Ovary (tissue), 7 donors: ENCODE measurements at regions not wholly inside any gene's neighbourhood (a gene's known extent, or its start where the extent isn't known, plus 50 kb on each side); places are given as distances from the start of the nearest gene placed in this dataset.

Source experiments
- DNase-seq, 5 donors: peaks; one replicate each; pipeline ENCODE4 v3.0.0-alpha.2; 2019 to 2020
- H3K27ac ChIP-seq, 2 donors: fragments of 200-600 bp; one replicate each; pipeline versions ENCODE4 v1.5.1 to v1.8.0; 2019 to 2022
- H3K27me3 ChIP-seq: fragments of 200-600 bp; one replicate; pipeline ENCODE4 v1.8.0; 2022
- H3K36me3 ChIP-seq: fragments of 200-600 bp; sonication (generic); one replicate; pipeline ENCODE4 v1.5.1; 2019
- H3K4me1 ChIP-seq: one replicate; pipeline ENCODE4 v1.8.1; 2013; ENCODE audit warnings: mild to moderate bottlenecking, moderate library complexity; ENCODE audit not compliant: insufficient read depth
- H3K4me3 ChIP-seq: fragments of 200-600 bp; sonication (generic); one replicate; pipeline ENCODE4 v1.5.1; 2017
- H3K9me3 ChIP-seq, 2 donors: fragments of 200-600 bp in 1 of 2; sonication (generic) in 1 of 2; one replicate each; pipeline versions ENCODE4 v1.5.1 to v1.8.1; 2013 to 2019; ENCODE audit warnings: mild to moderate bottlenecking in 1 of 2, moderate library complexity in 1 of 2
- CTCF ChIP-seq, 3 donors: fragments of 450-650 bp in 2 of 3; fragments of 200-600 bp in 1 of 3; IDR thresholded peaks; one replicate each; pipeline versions ENCODE4 v1.5.1 to v1.8.0; 2016 to 2022; ENCODE audit warnings: antibody characterized with exemption in 3 of 3, mild to moderate bottlenecking in 1 of 3
- EP300 ChIP-seq: sonication (generic); formaldehyde crosslinking; IDR thresholded peaks from one replicate; pipeline ENCODE4 v1.6.1; 2017; ENCODE audit warnings: antibody characterized with exemption
- POLR2A ChIP-seq: fragments of 450-650 bp; IDR thresholded peaks from one replicate; pipeline ENCODE4 v1.6.1; 2017; ENCODE audit warnings: antibody characterized with exemption, mild to moderate bottlenecking, moderate library complexity
- WGBS, 3 donors: extraction: QIAGEN DNeasy Blood & Tissue Kit in 1 of 3; methylation state at CpG; one replicate each; pipeline versions ENCODE4 v1.1.5 to v1.1.7; 2013 to 2017; 5-methylcytosine and 5-hydroxymethylcytosine counted together
- intact Hi-C, 4 donors: fragments of 100-400 bp; cut with DNase I; formaldehyde crosslinking; loops; one replicate each; pipeline versions ENCODE4 v1.11.0 to v1.15.1; 2022 to 2023
- donor health status: DM: no; HTN: no; CAD: no; lungs with moderate emphysema.
- donor health status: DM: no; HTN: no; CAD: no.
- donor health status: Bipolar disorder and iron deficiency.
- donor health status: DM: no; HTN: no; CAD: no.
- donor health status: DM: yes; HTN: yes; CAD: no.

GRCh38 chr14:97578982-97579548, 781.9 kb downstream of the VRK1 start:
- TF ChIP-seq CTCF (IDR thresholded peaks at IDR 0.05) (no peak), EP300 (no peak), POLR2A (no peak)
- intact Hi-C loops: no loop called here
- Histone ChIP-seq H3K36me3 (no peaks in the 10 kb centered on the region), H3K27me3 (no peaks in the 10 kb centered on the region), H3K9me3 (no peaks in the 10 kb centered on the region), H3K4me3 (no peak overlapping the region), H3K4me1 (no peaks in the 10 kb centered on the region), H3K27ac (no peak overlapping the region)
- DNase-seq: no peak

- H3K4me3 ChIP-seq: no peak overlapping the region
- DNase-seq: no peak
These were observed 783.8 kb downstream of the VRK1 start for GRCh38 chr14:97581016-97581415.

DNA sequence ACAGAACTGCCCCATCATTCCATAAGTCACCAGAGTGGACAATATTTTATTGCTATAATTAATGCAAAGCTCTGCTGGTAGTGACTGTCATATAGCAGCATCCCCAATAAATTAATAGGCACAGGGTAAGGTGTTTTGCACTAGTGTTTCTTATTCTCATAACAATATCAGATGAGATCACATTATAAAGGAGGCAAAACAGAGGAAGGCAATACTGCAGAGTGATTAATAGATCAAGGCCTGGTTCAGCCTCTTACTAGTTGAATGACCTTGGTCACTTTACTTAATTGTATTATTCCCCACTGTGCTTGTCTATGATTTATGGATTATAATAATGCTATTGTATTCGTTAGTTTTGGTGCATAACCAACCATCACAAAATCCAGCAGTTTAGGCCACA, 784.8 kb downstream of the VRK1 start:
- H3K36me3 ChIP-seq: no peaks in the 10 kb centered on the region
- H3K27ac ChIP-seq: no peak overlapping the region
- intact Hi-C loops: no loop called here
- WGBS, 3 donors: 43 to 50% (median 44%) methylated on average over 1 of the region's 1 CpG
- no peak for DNase-seq
- H3K4me1 ChIP-seq: no peaks in the 10 kb centered on the region
- TF ChIP-seq CTCF (IDR thresholded peaks at IDR 0.05): no peak
- no peak for TF ChIP-seq EP300
- TF ChIP-seq POLR2A: no peak
- no peak overlapping the region for H3K4me3 ChIP-seq
- no peaks in the 10 kb centered on the region for H3K27me3 ChIP-seq
- H3K9me3 ChIP-seq: no peaks in the 10 kb centered on the region

More at GRCh38 chr14:97581016-97581415, 783.8 kb downstream of the VRK1 start:
- TF ChIP-seq POLR2A (no peak), CTCF (IDR thresholded peaks at IDR 0.05) (no peak)
- no peaks in the 10 kb centered on the region for H3K4me1 ChIP-seq
- no peaks in the 10 kb centered on the region for H3K27me3 ChIP-seq
- intact Hi-C loops: no loop called here
- no peak overlapping the region for H3K27ac ChIP-seq
- no peaks in the 10 kb centered on the region for H3K9me3 ChIP-seq
- WGBS, 3 donors: 25 to 47% (median 34%) methylated on average over 4 of the region's 4 CpGs
- no peaks in the 10 kb centered on the region for H3K36me3 ChIP-seq

- no peaks in the 10 kb centered on the region for H3K36me3 ChIP-seq
- H3K27ac ChIP-seq: no peak overlapping the region
- 53 to 65% (median 53%) methylated on average over 2 of the region's 2 CpGs for WGBS, 3 donors
- H3K4me1 ChIP-seq: no peaks in the 10 kb centered on the region
- TF ChIP-seq EP300 (no peak), CTCF (IDR thresholded peaks at IDR 0.05) (no peak), POLR2A (no peak)
- no peaks in the 10 kb centered on the region for H3K9me3 ChIP-seq
- no peak for DNase-seq
- intact Hi-C loops: no loop called here
- H3K4me3 ChIP-seq: no peak overlapping the region
- no peaks in the 10 kb centered on the region for H3K27me3 ChIP-seq
These were observed 787.3 kb downstream of the VRK1 start for GRCh38 chr14:97584528-97584927.
